Stimulated activated CD4-positive, alpha-beta T cell treated with anti-CD3 and anti-CD28 coated beads, Interleukin-1b, Interleukin-23, amount 100 ng/mL, for 1 hour (primary cell): ENCODE measurements at regions not wholly inside any gene's neighbourhood (a gene's known extent, or its start where the extent isn't known, plus 50 kb on each side); places are given as distances from the start of the nearest gene placed in this dataset.

Experiments
- DNase-seq, 2 donors: peaks; one replicate each; pipeline ENCODE4 v3.0.0-alpha.2; 2020; ENCODE audit warnings: low read depth in 2 of 2

DNA sequence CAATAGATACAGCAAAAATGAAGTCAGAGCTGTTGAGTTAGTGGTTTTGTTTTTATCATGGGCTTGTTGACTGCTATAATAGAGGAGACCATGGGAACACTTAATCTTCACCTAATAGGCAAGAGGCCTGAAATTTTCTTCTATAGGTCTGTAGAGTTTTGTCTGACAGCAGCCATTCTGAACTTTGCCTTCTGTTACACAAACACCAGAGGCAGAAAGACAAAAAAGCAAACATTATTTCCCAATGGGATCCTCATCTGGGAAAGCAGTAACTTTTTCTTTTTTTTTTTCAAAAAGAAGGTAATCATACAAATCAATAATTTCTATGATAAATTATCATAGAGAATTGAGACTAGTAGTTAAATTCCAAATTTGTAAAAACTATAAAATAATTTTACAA is 494.1 kb downstream of the TOX3 start:
- no peak for DNase-seq

DNA sequence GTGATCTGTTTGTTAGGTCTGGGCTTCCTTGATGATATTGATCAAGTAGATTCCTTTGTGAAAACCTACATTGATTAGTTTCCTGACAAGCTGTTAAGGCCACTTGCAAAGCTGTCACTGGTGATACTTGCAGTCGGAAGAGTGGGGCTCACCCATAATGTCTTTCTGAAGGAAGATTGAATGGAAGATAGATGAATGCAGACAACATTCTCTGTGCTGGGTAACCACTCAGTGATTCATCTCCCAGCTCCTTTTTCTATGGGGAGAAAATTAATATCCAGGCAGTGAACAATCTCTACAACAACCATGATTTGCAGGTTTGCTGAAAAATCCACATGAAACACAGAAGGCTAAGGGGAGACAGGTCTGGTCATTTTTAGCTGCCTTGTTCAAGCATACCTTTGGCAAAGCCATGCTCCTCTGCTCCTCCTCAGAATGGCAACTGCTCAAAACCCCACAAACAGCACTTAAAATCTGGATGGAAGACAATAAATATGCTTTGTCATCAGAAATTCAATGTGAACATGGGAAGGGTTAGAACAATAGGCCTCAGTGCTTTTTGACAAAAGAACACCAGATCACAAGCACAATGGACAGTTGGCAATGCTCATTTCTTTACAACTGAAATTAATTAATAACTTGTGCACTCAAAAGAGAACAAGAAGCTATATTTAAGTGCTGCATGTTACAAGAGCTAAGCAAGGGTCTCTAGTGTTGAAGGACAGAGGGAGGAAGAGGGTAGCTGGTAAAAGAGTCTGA is 495.4 kb downstream of the TOX3 start:
- no peak for DNase-seq

- DNase-seq: no peak
Measured at GRCh38 chr16:52050418-52050817, 496.5 kb downstream of the TOX3 start.

DNA sequence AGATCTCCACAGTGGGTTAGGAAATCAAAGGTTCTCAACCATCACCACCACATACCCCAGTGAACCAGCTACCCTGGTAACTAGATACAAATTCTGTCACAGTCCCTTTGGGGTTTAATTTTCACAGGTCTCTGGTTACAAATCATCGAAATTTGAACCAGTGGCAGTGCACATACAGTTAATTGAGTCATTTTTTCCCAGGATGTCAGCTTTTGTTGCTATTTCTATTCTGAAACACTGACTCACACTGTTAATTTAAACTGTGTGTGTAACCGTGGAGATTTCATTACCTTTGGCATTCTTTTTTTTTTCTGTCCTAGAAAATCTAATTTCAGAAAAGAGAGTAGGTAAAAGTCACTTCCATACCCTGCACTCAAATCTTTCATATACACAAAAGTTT is 511.5 kb downstream of the TOX3 start:
- no peak for DNase-seq

DNA sequence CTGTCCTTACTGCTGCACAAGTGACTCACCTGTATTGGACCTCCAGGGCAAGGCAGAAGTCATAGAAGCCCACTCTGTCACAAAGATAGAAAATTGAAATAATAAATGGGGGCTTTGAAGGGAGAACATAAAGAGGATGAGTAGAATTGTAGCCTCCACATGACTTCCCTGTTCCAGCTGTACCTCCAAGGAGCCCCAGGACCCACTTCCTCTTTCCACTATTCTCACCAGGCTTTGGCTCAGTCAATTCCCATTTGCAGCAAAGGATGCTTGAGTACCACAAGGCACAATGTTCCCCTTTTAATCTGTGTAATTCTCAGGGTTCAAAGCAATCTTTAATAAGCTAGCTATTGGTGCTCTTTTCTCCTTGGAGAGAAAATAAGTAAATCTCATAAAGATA is 512.1 kb downstream of the TOX3 start:
- no peak for DNase-seq

GRCh38 chr16:52033992-52034391 is 513.0 kb downstream of the TOX3 start:
- no peak for DNase-seq

DNA sequence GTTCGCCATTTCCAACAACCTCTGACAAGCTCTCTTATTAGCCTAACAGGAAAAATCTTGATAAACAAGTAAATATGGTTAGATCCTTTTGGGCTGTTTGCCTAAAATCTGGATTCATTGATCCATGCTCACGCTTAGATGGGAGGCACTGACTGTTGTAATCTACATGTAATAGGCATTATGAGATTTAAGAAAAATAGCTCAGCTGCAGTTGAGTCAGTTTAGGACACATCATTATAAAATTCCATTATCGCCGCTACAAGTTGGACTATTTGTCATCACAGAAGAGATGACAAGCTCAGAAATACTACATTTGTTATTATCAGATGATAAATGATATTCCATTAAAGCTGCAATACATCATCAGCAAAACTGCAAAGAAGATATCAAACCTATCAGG is 524.0 kb downstream of the TOX3 start:
- DNase-seq: no peak

DNA sequence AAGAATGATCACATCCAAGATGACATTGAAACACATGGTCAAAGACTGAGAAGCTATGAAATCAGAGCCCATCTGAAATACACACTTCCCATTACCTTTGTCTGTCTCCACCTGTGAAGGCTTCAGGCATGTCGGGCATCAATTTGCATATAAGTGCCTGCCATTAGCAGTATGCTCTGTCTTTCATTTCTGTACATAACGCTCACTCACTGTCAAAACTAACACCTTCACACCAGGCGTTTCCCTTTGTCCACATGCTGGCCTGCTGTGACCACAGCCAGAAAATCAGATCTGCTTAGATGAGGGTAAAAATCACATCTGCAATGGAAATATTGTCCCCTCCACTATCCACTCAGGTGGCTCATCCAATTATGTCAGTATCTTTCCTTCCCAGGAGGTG is 524.8 kb downstream of the TOX3 start:
- DNase-seq: no peak

DNA sequence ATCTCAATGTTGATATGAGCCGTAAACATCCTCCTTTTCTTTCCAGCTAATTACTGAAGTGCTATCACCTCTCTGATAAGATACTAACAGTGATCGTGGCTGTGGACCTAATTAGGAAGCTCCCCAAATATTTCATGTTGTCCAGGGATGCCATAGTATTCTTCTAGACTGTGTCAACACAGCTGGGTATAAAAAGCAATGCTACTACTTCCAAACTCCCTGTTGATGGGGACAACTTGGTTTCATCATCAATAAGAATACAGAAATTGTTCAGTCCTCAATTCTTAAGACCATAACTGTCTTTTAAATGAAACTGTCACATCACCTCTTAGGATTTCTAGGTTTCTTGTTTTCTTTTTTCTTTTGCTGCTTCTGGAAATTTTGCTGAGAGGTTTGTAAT is 530.6 kb downstream of the TOX3 start:
- DNase-seq: no peak

GRCh38 chr16:52005551-52005950 is 541.4 kb downstream of the TOX3 start:
- DNase-seq: no peak

DNA sequence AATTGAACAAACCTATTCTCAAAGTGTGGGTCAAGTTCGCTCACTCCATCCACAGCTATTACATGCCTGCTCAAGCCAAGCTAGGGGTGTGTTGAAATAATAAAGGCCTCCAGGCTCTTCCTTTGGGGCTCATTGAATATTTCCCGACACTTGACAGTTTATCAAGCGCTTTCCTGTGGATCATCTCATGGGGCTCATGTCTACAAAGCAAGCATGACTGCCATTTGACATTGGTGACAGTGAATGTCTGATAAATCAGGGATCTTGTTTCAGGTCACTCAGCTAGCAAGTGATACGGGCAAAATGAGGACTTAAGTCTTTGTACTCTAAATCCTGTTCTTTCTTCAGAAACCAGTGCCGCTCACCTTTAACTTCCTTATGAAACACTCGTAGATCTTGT is 542.6 kb downstream of the TOX3 start:
- DNase-seq: no peak

DNA sequence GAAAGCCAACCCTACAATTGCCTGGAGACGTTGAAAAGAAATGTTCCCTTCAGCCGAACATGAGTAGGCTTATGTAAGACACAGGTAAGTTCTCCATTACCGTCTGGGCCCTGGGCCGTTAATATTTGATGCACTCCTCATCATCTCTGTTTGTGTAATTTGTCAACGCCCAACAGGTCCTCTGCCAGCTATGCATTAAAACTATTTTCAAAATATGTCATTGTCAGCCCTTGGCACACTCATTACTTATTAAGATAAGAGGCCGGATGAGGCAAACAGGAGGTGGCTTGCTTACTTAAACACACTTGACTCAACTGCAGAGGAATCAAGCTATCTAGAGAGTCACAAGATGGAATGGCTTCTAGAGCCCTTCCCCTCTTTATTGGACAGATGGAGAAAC is 544.9 kb downstream of the TOX3 start:
- DNase-seq: no peak

- DNase-seq: no peak
Measured at GRCh38 chr16:51996516-51996915, 550.4 kb downstream of the TOX3 start.

DNA sequence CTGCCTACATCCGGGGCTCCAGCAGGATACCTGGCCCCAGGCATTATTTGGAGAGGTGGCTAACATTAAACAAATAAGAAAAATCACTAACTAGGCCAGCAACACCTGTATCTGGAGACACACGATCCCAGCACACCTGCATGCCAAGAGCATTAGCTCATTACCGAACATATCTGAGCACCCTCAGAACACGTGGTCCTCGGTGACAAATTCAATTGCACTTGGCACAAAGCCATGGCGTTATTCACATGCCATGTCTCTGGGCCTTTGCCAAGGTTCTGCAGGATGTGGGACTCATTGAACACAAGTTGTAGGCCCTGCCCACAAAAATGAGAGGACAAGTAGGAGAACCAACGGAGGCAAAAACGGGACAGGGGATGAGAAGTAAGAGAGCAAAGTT is 552.3 kb downstream of the TOX3 start:
- DNase-seq: no peak

GRCh38 chr16:51989637-51990230 is 557.2 kb downstream of the TOX3 start:
- DNase-seq: no peak

DNA sequence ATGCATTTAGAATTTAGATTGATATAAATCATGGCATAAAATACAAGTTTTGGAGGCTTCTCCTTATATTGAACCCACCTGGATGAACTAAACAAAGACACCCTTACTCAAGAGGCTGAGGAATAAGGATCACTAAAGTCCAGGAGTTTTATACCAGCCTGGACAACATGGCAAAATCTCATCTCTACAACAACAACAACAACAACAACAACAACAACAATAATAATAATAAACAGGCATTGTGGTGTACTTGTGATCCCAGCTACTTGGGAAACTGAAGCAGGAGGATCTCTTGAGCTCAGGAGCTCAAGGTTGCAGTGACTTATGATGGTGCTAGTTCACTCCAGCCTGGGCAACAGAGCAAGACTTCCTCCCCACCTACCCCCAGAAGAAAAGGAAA is 558.0 kb downstream of the TOX3 start:
- no peak for DNase-seq

- no peak for DNase-seq
Measured at GRCh38 chr16:51987519-51987918, 559.4 kb downstream of the TOX3 start.

DNA sequence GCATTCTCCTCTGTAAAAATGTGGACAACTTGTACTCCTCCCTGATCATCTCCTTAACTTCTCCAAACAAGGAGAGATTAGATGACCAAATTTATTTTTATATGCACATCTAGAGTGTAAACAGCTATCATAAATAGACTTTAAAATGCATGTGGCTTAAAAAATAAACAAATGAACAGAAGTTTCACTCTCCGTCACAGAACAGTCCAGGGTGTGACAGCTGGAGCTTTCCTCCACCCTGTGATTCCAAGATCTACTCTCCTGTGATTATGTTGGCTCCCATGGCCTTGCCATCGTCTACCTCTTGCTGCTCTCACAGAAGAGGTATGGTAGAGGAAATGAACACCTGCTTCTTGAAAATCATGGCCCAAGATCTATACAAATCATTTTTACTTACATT is 560.2 kb downstream of the TOX3 start:
- no peak for DNase-seq

DNA sequence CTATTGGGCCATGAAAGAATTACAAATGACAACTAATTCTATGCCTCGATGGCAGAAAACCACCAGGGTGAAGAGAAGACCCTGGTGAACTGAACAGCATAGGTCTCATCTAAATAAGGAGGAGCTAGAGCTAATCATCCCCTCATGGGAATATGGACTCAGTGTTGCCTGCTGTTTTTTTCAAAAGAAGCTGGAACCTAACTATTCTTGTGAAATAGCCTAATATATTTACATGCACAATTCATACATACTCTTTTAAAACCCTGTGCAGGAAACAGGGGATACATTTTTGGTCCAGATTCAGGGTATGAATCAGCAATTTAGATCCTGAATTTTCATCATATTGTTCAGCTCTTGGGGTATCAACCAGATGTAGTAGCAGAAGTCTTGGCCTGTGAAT is 560.6 kb downstream of the TOX3 start:
- DNase-seq: no peak

- DNase-seq: no peak
Measured at GRCh38 chr16:51985126-51985525, 561.8 kb downstream of the TOX3 start.

GRCh38 chr16:51984395-51984794 is 562.5 kb downstream of the TOX3 start:
- DNase-seq: no peak

DNA sequence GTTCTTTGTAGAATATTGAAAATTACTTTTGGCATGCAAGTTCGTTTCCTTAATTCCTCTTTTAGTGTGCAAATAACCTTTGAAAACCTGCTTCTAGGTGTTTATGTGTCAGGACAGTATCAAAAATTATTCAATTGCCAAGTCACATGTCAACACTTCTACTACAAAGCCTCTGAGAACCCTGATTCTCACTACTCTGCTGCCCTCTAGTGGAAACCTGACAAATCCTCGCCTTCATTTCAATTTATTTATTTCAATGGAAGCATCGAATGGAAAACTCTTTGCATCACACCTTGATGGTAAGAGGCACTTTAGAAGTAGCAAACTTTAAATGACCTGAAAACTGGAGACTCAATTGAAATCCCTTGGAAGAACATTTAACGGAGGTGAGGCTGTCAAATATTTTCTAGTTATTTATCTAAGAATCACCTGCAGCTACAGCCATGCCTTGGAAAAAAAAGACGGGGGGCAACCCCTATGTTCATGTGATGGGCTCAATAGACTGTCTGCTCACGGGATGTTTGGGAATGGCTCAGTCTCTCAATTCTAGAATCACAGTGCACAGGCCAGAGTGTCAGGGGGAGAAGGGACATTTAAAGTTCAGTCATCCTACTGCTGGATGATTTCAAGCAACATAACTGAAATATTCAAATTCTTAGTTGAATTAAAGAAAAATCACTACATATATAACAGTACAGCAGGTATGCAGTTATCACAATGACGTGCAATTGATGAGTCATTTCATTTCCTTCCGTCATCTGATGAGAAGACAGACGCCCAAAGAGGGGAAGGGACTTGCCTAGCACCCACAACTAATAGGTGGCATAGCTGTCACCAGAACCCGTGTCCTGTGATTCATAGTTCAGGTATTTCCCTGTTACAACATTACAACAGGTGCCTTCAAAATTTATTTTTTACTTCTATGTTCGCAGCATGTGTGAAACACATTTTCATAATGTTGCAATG is 563.9 kb downstream of the TOX3 start:
- DNase-seq: no peak

DNA sequence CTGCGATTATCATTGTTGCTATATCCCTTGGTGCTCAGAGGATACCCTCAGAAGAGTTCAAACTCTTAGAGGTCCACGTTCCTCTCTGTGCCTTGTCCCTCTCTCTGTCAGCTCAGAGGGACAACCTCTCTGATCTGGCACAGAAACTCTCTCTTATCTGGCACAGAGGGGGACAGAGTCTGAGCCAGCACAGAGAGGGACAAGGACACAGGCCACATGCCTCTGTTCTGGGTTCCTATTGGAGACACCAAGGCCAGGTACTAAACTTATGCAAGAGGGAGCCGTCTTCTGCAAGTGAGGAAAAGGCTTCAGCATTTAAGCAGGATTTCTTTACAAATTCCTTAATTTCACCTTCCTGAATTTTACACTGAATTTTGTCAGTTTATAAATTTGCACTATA is 565.2 kb downstream of the TOX3 start:
- DNase-seq: no peak
